Limb (tissue), 2 donors: ENCODE measurements at regions not wholly inside any gene's neighbourhood (a gene's known extent, or its start where the extent isn't known, plus 50 kb on each side); places are given as distances from the start of the nearest gene placed in this dataset.
"Not testable (repeated sequence)": the region's sequence is repeated elsewhere in the genome, so short reads cannot be mapped to it uniquely, and the experiment has no call there.

ENCODE experiments used
- DNase-seq, 2 donors: peaks; one replicate each; pipeline ENCODE4 v3.0.0-alpha.2; 2016; ENCODE audit errors: extremely low spot score in 2 of 2

DNA sequence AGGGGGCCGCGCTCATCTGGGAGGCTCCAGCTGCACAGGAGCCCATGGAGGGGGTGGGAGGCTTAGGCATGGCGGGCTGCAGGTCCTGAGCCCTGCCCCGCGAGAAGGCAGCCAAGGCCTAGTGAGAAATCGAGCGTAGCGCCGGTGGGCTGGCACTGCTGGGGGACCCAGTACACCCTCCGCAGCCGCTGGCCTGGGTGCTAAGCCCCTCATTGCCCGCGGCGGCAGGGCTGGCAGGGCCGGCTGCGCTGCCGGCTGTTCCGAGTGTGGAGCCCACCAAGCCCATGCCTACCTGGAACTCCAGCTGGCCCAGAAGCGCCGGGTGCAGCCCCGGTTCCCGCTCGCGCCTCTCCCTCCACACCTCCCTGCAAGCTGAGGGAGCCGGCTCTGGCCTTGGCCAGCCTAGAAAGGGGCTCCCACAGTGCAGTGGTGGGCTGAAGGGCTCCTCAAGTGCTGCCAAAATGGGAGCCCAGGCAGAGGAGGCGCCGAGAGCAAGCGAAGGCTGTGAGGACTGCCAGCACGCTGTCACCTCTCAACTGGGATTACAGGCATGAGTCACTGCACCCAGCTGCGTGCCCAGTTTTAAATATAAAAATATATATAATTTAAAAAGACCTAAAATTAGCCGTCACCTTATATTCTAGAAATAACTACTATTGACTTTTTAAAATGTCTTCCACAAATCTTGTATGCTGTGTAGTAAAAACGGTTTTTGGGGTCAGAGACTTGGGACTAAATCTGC is 56.9 kb upstream of the GOT2 start:
- not testable (repeated sequence) for DNase-seq

DNA sequence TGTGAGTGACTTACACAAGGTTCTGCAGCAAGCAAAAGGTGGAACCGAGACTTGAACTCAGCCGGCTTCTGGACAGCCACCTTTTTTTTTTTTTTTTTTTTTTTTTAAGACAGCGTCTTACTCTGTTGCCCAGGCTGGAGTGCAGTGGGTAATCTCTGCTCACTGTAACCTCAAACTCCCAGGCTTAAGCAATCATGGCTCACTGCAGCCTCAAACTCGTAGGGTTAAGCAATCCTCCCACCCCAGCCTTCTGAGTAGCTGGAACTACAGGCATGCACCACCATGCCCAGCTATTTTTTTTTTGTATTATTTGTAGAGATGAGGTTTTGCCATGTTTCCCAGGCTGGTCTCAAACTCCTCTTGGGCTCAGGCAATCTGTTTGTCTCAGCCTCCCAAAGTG is 55.2 kb upstream of the GOT2 start:
- DNase-seq: no peak
